ENCODE measurements at regions not wholly inside any gene's neighbourhood (a gene's known extent, or its start where the extent isn't known, plus 50 kb on each side); places are given as distances from the start of the nearest gene placed in this dataset.

DNA sequence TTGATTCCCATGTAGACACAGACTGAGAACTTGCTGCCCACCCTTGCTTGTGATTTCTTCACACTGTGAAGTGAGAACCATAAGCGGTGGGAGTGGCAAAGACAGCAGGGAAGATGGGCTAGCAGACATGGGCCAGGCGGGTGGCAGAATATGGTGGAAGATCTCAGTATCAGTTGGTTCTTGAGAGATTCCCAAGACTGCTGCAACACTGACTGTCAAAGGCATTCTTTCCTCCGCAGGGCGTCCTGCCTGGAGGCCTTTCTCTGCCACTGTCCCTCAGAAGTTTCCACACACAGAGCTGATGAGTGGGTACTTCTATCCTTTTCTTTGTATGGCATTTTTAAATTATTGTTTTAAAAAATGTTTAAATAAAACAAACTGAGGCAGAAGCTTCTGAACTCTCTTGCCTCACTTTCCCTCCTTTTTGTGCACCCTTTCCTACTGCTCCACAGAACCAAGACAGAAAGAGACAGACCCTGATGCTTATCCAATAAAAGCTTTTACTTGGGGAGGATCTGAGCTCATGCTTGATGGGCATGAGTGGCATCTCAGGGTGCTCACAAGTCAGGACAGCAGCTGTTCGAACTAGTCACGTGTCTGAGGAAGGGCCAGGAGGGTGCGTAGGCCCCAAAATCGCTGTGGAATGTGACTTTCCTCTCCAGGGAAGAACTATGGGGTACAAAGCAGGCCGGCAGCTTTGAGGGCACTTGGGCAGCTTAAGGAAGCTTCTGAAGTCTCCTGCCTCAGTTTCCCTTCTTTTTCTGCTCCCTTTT is 104.7 kb upstream of the PCGF5 start:
- DNase-seq (ENCODE audit: low spot score) = no peak
- in situ Hi-C loops (cut with MboI; ENCODE audit: low sequenced_read_pairs, unreplicated experiment) = no loop called here
- TF ChIP-seq, protein P1, sequence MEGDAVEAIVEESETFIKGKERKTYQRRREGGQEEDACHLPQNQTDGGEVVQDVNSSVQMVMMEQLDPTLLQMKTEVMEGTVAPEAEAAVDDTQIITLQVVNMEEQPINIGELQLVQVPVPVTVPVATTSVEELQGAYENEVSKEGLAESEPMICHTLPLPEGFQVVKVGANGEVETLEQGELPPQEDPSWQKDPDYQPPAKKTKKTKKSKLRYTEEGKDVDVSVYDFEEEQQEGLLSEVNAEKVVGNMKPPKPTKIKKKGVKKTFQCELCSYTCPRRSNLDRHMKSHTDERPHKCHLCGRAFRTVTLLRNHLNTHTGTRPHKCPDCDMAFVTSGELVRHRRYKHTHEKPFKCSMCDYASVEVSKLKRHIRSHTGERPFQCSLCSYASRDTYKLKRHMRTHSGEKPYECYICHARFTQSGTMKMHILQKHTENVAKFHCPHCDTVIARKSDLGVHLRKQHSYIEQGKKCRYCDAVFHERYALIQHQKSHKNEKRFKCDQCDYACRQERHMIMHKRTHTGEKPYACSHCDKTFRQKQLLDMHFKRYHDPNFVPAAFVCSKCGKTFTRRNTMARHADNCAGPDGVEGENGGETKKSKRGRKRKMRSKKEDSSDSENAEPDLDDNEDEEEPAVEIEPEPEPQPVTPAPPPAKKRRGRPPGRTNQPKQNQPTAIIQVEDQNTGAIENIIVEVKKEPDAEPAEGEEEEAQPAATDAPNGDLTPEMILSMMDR (IDR thresholded peaks at IDR 0.05; ENCODE audit: borderline replicate concordance, control extremely low read depth, extremely low read depth, insufficient read depth, missing control alignments) = no peak

DNA sequence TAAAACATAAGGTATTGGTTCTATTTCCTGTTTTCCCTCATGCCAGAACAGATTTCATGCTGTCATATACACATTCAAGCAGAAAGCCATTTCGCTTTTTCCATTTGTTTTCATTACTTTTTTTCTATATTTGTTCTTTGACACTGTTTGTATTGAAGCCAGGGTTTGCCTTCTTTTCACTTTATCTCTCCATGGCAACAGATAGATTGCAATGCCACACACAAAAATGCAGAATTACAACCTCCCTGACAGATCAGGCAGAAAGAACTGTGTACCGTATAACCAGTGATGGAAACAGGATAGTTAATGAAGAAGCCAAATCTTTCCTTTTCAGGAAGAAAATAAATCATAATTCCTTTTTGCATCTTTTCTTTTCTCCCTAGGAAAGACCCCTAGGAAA is 103.0 kb upstream of the PCGF5 start:
- in situ Hi-C loops (cut with MboI; ENCODE audit: low sequenced_read_pairs, unreplicated experiment) = no loop called here
- TF ChIP-seq, protein P1 (IDR thresholded peaks at IDR 0.05; ENCODE audit: borderline replicate concordance, control extremely low read depth, extremely low read depth, insufficient read depth, missing control alignments) = no peak
- no peak for DNase-seq (ENCODE audit: low spot score)

DNA sequence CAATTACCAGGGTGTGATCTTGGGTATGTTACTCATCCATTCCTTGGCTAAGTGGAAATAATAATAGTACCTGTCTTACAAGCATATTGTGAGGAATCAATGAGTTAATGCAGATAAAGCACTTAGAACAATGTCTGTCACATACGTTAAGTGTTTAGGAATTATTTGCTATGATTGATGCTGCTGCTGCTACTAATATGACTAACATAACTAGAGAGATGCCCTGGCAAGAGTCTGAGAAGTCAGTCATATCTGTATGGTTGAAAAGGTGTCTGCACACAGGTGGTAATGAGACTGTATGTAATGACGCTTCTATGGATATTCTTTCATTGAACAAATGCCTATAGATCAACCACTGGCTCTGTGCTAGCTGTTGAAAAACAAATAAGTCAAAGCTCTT is 100.1 kb upstream of the PCGF5 start:
- no peak for DNase-seq (ENCODE audit: low spot score)
- TF ChIP-seq, protein P1 (IDR thresholded peaks at IDR 0.05; ENCODE audit: borderline replicate concordance, control extremely low read depth, extremely low read depth, insufficient read depth, missing control alignments) = no peak
- in situ Hi-C loops (cut with MboI; ENCODE audit: low sequenced_read_pairs, unreplicated experiment) = no loop called here

DNA sequence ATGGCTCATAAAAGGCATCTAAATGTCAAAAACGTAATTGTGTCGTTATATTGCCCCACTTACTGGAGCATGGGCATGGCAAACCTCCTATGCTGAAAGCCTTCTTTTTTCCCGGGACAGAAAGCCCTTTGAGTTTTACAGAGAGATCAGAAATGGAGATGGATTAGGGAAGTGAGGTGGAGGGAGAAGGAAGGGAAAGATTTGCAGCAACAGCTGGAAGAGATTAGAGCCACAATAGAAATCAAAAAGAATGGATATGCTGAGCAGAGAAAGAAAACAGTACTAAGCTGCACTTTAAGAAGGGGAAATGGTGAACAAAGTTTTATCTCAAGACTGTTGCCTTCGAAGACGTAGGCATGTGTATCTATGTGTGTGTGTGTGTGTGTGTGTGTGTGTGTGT is 97.2 kb upstream of the PCGF5 start:
- TF ChIP-seq, protein P1 (IDR thresholded peaks at IDR 0.05; ENCODE audit: borderline replicate concordance, control extremely low read depth, extremely low read depth, insufficient read depth, missing control alignments) = no peak
- in situ Hi-C loops (cut with MboI; ENCODE audit: low sequenced_read_pairs, unreplicated experiment) = no loop called here
- DNase-seq (ENCODE audit: low spot score) = no peak

DNA sequence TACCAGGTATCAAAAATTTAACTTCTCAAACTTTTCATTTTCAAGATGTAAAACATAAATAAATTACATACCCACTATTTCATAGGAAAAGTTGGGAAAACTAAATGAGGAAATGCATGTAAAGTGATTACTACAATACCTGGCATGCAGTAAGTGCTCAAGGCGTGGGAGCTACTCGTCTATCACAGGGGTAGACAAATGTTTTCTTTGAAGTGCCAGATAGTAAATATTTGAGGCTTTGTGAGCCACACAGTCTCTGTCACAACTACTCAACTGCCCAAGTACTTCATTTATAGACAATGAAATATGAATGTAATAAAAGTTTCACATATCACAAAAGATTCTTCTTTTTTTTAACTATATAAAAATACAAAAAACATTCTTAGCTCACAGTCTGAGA is 96.4 kb upstream of the PCGF5 start:
- in situ Hi-C loops (cut with MboI; ENCODE audit: low sequenced_read_pairs, unreplicated experiment) = no loop called here

DNA sequence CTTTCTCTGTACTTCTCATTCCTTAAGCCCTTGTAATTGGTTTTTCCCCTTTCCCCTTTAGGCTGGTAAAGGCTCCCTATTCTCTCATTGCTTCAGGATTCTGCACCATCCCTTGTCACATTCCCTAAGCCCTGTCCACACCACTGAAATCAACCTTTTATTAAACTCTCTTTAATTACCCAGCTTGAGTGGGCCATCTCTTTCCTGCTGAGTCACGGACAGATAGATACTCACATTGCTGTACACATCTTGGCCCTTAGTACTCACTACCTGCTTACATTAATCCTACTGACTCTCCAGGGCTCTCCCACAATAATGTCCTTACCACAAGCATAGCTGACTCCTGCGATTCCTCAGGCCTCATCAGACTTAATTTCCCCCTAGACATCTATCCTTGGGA is 94.0 kb upstream of the PCGF5 start:
- in situ Hi-C loops (cut with MboI; ENCODE audit: low sequenced_read_pairs, unreplicated experiment) = no loop called here
- TF ChIP-seq, protein P1 (IDR thresholded peaks at IDR 0.05; ENCODE audit: borderline replicate concordance, control extremely low read depth, extremely low read depth, insufficient read depth, missing control alignments) = no peak
- DNase-seq (ENCODE audit: low spot score) = no peak

More for the DNA sequence above, 96.4 kb upstream of the PCGF5 start:
- DNase-seq (ENCODE audit: low spot score) = no peak
- TF ChIP-seq, protein P1 (IDR thresholded peaks at IDR 0.05; ENCODE audit: borderline replicate concordance, control extremely low read depth, extremely low read depth, insufficient read depth, missing control alignments) = no peak
